ENCODE measurements at regions not wholly inside any gene's neighbourhood (a gene's known extent, or its start where the extent isn't known, plus 50 kb on each side); places are given as distances from the start of the nearest gene placed in this dataset.

DNA sequence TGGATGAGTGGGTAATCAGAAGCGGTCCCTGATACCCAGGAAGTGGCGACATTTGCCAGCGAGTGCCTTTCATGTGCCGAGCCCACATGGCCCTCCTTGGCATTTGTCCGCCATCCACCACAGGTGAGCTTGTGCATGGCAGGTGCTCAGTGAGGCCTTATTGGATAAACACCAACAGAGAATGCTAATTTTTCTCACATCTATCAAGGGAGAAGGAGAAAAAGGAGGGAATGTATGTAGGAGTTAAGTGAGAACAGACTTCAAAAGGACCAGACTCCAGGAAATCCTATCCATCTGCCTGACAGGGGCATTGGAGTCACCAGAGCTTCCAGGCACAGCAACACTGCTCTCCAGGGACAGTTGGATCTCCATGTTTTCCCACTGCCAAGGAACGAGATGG, 143.5 kb upstream of the ZMIZ1 start:
- Histone ChIP-seq H3K27ac (ENCODE audit: low read depth in 2 of 2, low read length in 1 of 2) (0 out of 4 replicates have a peak overlapping the region, but pooled peaks of 1 of the 2 experiments have one; percentile 4), H3K79me2 (ENCODE audit: insufficient read depth) (no peaks in the 10 kb centered on the region), H3K36me3 (replicated peaks in 1 of 2; ENCODE audit: control insufficient read depth in 1 of 2, insufficient read depth in 2 of 2, low read length in 1 of 2) (no peaks in the 10 kb centered on the region), H3K4me2 (peak overlapping the region; percentile 13; the same call in 1 of the 2 replicates), H3K27me3 (ENCODE audit: insufficient read depth) (no peaks in the 10 kb centered on the region), H3F3A (replicated peaks; ENCODE audit: insufficient read depth) (peaks cover 5% of the 10 kb centered on the region), H4K20me1 (ENCODE audit: insufficient read depth) (no peaks in the 10 kb centered on the region), H3K9me2 (no peaks in the 10 kb centered on the region), H3K9me3 (no peaks in the 10 kb centered on the region), H2AFZ (ENCODE audit: low read depth) (no peak overlapping the region), H3K4me3 (ENCODE audit: low read depth in 2 of 2, low read length in 1 of 2) (no peak overlapping the region), H3K4me1 (ENCODE audit: control insufficient read depth in 1 of 2, insufficient read depth in 2 of 2, low read depth in 1 of 2, low read length in 1 of 2) (peaks cover 6 to 21% of the 10 kb centered on the region in 2 experiments; a peak in 2 of 4 replicates), H3K9ac (no peak overlapping the region)
- ChIA-PET POLR2A (no interaction called here), CTCF (interaction anchor here (1.4 to 1.5 kb wide), 2 partner anchors 10 to 58 kb away, joined by 3 read pairs; no protein-coding TSS in a partner anchor)
- 91% methylated on average over 6 of the region's 6 CpGs for WGBS (ENCODE audit: low lambda C conversion rate)
- no peak for DNase-seq
- no peak for TF ChIP-seq JUND (IDR thresholded peaks at IDR 0.05)
- no peak for TF ChIP-seq RAD21 (IDR thresholded peaks at IDR 0.05; ENCODE audit: low read length)
- no peak for TF ChIP-seq EZH2phosphoT487 (IDR thresholded peaks at IDR 0.05; ENCODE audit: borderline replicate concordance, low read depth)
- no peak for TF ChIP-seq MEF2A (IDR thresholded peaks at IDR 0.05; ENCODE audit: borderline replicate concordance, low read depth)
- no peak for TF ChIP-seq FOSL2 (IDR thresholded peaks at IDR 0.05; ENCODE audit: borderline replicate concordance, low read depth)

DNA sequence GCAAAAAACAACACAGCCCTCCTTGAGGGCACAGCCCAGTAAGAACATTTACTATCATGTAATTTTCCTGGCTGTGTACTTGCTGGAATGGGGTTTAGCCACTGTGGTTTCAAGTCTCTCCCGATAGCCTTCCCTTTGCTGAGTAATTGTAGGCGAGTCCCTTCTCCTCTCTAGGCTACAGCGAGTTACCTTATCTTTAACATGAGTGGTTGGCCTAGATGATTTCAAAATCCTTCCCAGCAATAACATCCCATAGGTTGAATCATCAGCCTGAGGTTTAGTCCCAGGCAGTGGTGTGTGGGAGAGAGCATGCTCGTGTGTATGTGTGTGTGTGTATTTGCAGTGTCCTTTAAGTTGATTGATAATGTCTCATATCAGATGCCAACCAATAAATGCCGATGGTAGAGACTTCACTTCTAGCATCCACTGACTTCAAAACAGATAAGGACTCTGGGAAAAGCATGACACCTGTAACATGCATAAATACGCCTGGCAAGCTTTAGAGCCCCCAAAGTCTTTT, 142.9 kb upstream of the ZMIZ1 start:
- Histone ChIP-seq H3K4me3 (ENCODE audit: low read depth in 2 of 2, low read length in 1 of 2) (no peak overlapping the region), H3F3A (replicated peaks; ENCODE audit: insufficient read depth) (peaks cover 5% of the 10 kb centered on the region), H3K27me3 (ENCODE audit: insufficient read depth) (no peaks in the 10 kb centered on the region), H3K4me2 (0 out of 2 replicates have a peak overlapping the region, but pooled peaks have one; percentile 13), H3K4me1 (ENCODE audit: control insufficient read depth in 1 of 2, insufficient read depth in 2 of 2, low read depth in 1 of 2, low read length in 1 of 2) (peaks cover 6 to 21% of the 10 kb centered on the region in 2 experiments; a peak in 2 of 4 replicates), H4K20me1 (ENCODE audit: insufficient read depth) (no peaks in the 10 kb centered on the region), H2AFZ (ENCODE audit: low read depth) (no peak overlapping the region), H3K9ac (no peak overlapping the region), H3K9me3 (no peaks in the 10 kb centered on the region), H3K27ac (ENCODE audit: low read depth in 2 of 2, low read length in 1 of 2) (0 out of 4 replicates have a peak overlapping the region, but pooled peaks of 1 of the 2 experiments have one; percentile 4), H3K36me3 (replicated peaks in 1 of 2; ENCODE audit: control insufficient read depth in 1 of 2, insufficient read depth in 2 of 2, low read length in 1 of 2) (no peaks in the 10 kb centered on the region), H3K79me2 (ENCODE audit: insufficient read depth) (no peaks in the 10 kb centered on the region), H3K9me2 (no peaks in the 10 kb centered on the region)
- POLR2A ChIA-PET: no interaction called here
- CTCF ChIA-PET: interaction anchor here (1.4 to 1.5 kb wide), 2 partner anchors 11 to 59 kb away, joined by 3 read pairs; no protein-coding TSS in a partner anchor
- no peak for TF ChIP-seq EZH2phosphoT487 (IDR thresholded peaks at IDR 0.05; ENCODE audit: borderline replicate concordance, low read depth)
- no peak for TF ChIP-seq GATA2 (CRISPR knock-in tag; IDR thresholded peaks at IDR 0.05)
- TF ChIP-seq TCF12 (IDR thresholded peaks at IDR 0.05): no peak
- peak; percentile 26; the same call in 1 of the 2 replicates for TF ChIP-seq FOSL2 (IDR thresholded peaks at IDR 0.05; ENCODE audit: borderline replicate concordance, low read depth)
- 61% methylated on average over 5 of the region's 6 CpGs for WGBS (ENCODE audit: low lambda C conversion rate)
- no peak for DNase-seq

DNA sequence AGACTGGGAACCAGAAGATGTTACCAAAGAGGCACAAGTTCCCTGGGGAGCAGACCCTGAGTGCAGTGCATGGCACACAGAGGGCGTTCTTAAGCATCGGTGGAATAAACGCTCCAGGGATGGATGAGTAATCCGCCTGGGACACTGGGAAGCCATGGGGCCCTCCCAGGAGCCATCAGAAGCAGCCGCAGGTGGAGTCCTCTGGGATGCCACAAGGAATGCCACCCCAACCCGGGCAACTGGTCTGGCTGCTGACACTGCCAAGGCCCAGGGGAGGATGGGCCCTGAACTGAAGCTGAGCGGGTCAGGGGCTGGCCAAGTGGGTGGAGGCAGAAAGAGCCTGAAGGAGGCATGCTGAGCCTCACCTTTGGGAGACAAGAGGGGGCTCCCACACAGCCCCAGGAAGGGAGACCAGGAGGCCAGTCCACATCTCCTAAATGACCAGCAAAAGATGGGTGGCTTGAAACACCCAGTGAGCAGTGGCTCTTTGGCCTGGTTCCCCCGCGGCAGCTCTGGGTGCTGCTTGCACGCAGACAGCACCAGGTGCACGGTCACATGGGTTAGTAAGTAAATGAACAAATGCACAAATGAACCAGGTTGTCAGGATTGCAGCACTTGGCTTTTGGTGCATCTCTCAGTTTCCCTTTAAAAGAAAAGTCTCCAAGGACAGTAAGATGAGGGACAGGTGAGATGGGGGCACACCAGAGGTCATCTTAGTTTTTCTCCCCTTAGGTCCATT, 141.3 kb upstream of the ZMIZ1 start:
- ChIA-PET CTCF (no interaction called here), POLR2A (no interaction called here)
- H3K4me1 ChIP-seq (ENCODE audit: control insufficient read depth in 1 of 2, insufficient read depth in 2 of 2, low read depth in 1 of 2, low read length in 1 of 2): peaks cover 18 to 35% of the 10 kb centered on the region in 2 experiments
- no peak overlapping the region for H2AFZ ChIP-seq (ENCODE audit: low read depth)
- no peak overlapping the region for H3K4me2 ChIP-seq
- H3K79me2 ChIP-seq (ENCODE audit: insufficient read depth): no peaks in the 10 kb centered on the region
- peaks cover 12% of the 10 kb centered on the region for H3F3A ChIP-seq (replicated peaks; ENCODE audit: insufficient read depth)
- H3K27me3 ChIP-seq (ENCODE audit: insufficient read depth): no peaks in the 10 kb centered on the region
- DNase-seq: no peak
- no peak overlapping the region for H3K9ac ChIP-seq
- no peak overlapping the region for H3K27ac ChIP-seq (ENCODE audit: low read depth in 2 of 2, low read length in 1 of 2)
- H3K36me3 ChIP-seq (replicated peaks in 1 of 2; ENCODE audit: control insufficient read depth in 1 of 2, insufficient read depth in 2 of 2, low read length in 1 of 2): no peaks in the 10 kb centered on the region
- H3K9me3 ChIP-seq: no peaks in the 10 kb centered on the region
- no peaks in the 10 kb centered on the region for H3K9me2 ChIP-seq
- TF ChIP-seq TAF1 (IDR thresholded peaks at IDR 0.05; ENCODE audit: borderline replicate concordance, low read depth, low read length): no peak
- 87% methylated on average over 6 of the region's 11 CpGs for WGBS (ENCODE audit: low lambda C conversion rate)
- no peaks in the 10 kb centered on the region for H4K20me1 ChIP-seq (ENCODE audit: insufficient read depth)
- H3K4me3 ChIP-seq (ENCODE audit: low read depth in 2 of 2, low read length in 1 of 2): no peak overlapping the region
